ENCODE measurements at regions not wholly inside any gene's neighbourhood (a gene's known extent, or its start where the extent isn't known, plus 50 kb on each side); places are given as distances from the start of the nearest gene placed in this dataset.
"Not testable (repeated sequence)": the region's sequence is repeated elsewhere in the genome, so short reads cannot be mapped to it uniquely, and the experiment has no call there.

DNA sequence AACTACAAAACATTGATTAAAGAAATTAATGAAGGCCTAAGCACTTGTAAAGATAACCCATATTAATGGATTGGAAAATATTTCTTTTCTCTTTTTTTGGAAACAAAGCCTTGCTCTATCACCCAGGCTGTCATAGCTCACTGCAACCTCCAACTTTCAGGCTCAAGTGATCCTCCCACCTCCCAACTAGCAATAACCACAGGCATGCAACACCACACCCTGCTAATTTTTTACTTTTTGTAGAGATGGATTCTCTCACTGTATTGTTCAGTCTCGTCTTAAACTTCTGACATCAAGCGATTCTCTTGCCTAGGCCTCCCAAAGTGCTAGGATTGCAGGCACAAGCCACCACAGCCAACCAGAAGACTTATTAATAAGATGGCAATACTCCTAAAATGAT lies 73.4 kb upstream of the NDUFV2 start:
- Mint-ChIP-seq H3K36me3 (no peaks in the 10 kb centered on the region), H3K4me3 (no peak overlapping the region), H3K27ac (peak overlapping the region in 1 of 6 donors; percentile 31)

DNA sequence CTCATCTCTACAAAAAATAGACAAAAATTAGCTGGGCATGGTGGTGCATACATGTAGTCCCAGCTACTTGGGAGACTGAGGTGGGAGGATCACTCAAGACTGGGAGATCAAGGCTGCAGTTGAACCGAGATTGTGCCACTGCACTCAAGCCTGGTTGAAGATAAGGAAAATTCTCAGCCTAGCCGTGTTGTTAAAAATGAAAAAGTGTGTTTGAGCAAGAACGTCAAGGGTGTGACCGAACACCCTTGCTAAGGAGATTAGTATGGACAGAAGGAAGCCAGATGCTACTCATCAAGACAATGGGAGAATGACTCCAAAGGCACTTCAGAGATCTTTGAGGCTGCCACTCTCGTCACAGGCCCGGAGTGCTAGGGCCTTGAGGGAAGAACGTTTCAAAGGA lies 70.0 kb upstream of the NDUFV2 start:
- H3K27ac Mint-ChIP-seq: no peak overlapping the region
- H3K4me1 Mint-ChIP-seq: peaks cover 0 to 2% (median 0%) of the 10 kb centered on the region in 3 donors
- H3K27me3 Mint-ChIP-seq: peaks cover 0 to 1% (median under 1%) of the 10 kb centered on the region in 3 donors
- ATAC-seq (ENCODE audit: low read depth in 2 of 2) (no peak), DNase-seq (no peak)
- no peak overlapping the region for H3K4me3 Mint-ChIP-seq
- H3K36me3 Mint-ChIP-seq: no peaks in the 10 kb centered on the region
- H3K9me3 Mint-ChIP-seq: peaks cover 0 to 1% (median 0%) of the 10 kb centered on the region in 7 donors

More for the DNA sequence above, 73.4 kb upstream of the NDUFV2 start:
- Mint-ChIP-seq H3K4me1 (peaks cover 0 to 2% (median 0%) of the 10 kb centered on the region in 3 donors), H3K9me3 (no peaks in the 10 kb centered on the region), H3K27me3 (peaks cover 4 to 8% (median 5%) of the 10 kb centered on the region in 3 donors)
- DNase-seq (no peak), ATAC-seq (ENCODE audit: low read depth in 2 of 2) (no peak)

DNA sequence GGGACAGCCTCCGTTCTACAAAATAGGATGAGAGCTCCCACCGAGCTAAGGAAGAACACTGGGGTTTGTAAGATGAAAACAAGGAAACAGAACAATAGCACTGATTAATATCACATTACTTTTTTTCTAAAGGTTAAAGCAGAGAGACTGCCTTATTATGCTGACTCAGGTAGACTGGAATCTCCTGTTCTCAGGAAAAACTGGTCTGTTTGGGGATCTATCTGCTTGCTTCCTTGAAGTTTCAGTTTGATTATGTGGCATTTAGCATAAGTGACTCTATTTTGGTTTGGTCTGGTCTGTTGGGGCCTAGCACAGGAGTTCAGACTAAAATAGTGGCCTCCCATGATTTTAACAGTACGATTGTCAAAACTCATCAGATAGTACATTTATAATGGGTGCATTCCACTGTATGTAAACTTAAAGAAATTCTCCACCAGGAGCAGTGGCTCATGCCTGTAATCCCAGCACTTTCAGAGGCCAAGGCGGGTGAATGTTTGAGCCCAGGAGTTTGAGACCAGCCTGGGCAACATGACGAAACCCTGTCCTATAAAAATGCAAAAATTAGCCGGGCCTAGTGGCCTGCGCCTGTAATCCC lies 64.1 kb upstream of the NDUFV2 start:
- no peak overlapping the region for H3K4me3 Mint-ChIP-seq
- H3K9me3 Mint-ChIP-seq: peaks cover 0 to 1% (median 0%) of the 10 kb centered on the region in 7 donors
- H3K36me3 Mint-ChIP-seq: no peaks in the 10 kb centered on the region
- no peak for ATAC-seq (ENCODE audit: low read depth in 2 of 2)
- peak overlapping the region in 1 of 6 donors; percentile 24 for H3K27ac Mint-ChIP-seq
- DNase-seq: no peak
- no peaks in the 10 kb centered on the region for H3K4me1 Mint-ChIP-seq
- H3K27me3 Mint-ChIP-seq: peaks cover 0 to 8% (median 0%) of the 10 kb centered on the region in 3 donors

DNA sequence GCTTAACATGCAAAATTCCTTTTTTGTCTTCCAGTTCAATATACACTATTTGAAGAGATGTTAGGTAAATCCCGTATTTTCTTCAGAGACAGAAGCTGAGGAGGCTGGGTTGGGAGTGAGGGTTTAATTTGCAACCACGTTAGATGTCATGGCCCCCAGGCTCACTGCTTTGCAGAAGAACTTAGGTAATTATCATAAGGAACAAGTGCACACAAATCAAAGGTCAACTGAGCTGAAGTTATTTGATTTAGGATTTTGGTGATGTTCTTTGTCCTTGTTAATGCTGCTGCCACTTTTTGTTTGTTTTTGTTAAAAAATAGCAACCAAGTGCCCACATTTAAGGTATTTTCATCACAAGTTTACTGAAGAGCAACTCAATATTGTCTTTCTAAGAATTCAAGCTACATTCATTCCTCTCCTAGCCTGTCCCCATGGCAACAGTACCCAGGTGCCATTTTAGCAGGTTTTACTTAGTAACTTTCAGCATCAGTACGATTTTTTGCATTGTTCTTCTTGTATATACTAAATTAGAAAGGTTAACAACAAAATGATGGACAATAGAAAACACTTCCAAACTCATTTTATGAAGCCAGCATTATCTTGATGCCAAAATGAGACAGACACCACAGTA lies 62.9 kb upstream of the NDUFV2 start:
- Mint-ChIP-seq H3K9me3 (peaks cover 0 to 1% (median 0%) of the 10 kb centered on the region in 7 donors), H3K4me1 (no peaks in the 10 kb centered on the region), H3K4me3 (no peak overlapping the region), H3K27me3 (peaks cover 0 to 8% (median 3%) of the 10 kb centered on the region in 3 donors), H3K36me3 (no peaks in the 10 kb centered on the region), H3K27ac (no peak overlapping the region)
- no peak for DNase-seq
- no peak for ATAC-seq (ENCODE audit: low read depth in 2 of 2)

DNA sequence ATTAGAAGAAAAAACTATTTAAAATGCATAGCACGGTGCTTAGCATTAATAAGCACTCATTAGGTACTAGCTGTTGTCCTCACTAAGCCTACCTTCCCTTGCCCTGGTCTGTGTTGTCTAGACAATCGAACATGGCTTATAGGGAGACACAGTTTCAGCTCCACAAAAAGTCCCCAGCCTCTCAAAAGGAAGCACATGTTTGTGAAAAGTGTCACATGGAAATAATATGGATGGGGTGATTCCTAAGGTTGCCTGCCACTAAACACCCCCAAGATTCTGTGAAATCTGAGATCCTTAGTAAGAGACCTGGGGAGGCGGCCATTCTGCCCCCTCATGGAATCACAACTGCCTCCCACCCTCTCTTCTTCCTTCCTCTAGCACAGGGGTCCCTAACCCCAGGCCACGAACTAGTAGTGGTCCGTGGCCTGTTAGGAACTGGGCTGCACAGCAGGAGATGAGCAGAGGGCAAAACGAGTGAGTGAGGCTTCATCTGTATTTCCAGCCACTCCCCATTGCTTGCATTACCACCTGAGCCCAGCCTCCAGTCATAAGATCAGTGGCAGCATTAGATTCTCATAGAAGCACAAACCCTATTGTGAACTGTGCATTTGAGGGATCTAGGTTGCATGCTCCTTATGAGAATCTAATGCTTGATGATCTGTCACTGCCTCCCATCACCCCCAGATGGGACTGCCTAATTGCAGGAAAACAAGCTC lies 59.6 kb upstream of the NDUFV2 start:
- ATAC-seq (ENCODE audit: low read depth in 2 of 2) (no peak), DNase-seq (no peak)
- Mint-ChIP-seq H3K4me1 (no peaks in the 10 kb centered on the region), H3K27ac (no peak overlapping the region), H3K27me3 (peaks cover 0 to 8% (median 6%) of the 10 kb centered on the region in 3 donors), H3K4me3 (no peak overlapping the region), H3K9me3 (peaks cover 0 to 2% (median 0%) of the 10 kb centered on the region in 7 donors), H3K36me3 (no peaks in the 10 kb centered on the region)

DNA sequence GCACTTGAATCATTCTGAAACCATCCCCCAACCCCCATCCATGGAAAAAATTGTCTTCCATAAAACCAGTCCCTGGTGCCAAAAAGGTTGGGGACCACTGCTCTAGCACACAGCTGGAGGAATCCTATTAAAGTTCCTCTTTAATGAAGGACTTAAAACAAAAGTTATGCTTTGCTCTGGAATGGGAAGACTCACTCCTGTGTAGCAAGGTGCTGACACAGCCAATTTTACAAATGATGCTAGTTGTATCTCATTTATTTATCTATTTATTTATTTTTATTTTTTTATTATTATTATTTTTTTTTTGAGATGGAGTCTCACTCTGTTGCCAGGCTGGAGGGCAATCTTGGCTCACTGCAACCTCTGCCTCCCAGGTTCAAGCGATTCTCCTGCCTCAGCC lies 58.9 kb upstream of the NDUFV2 start:
- ATAC-seq (ENCODE audit: low read depth in 2 of 2): no peak
- DNase-seq: no peak
- Mint-ChIP-seq H3K9me3 (peaks cover 0 to 2% (median 0%) of the 10 kb centered on the region in 7 donors), H3K4me3 (no peak overlapping the region), H3K27me3 (peaks cover 0 to 8% (median 6%) of the 10 kb centered on the region in 3 donors), H3K4me1 (no peaks in the 10 kb centered on the region), H3K27ac (no peak overlapping the region), H3K36me3 (no peaks in the 10 kb centered on the region)

DNA sequence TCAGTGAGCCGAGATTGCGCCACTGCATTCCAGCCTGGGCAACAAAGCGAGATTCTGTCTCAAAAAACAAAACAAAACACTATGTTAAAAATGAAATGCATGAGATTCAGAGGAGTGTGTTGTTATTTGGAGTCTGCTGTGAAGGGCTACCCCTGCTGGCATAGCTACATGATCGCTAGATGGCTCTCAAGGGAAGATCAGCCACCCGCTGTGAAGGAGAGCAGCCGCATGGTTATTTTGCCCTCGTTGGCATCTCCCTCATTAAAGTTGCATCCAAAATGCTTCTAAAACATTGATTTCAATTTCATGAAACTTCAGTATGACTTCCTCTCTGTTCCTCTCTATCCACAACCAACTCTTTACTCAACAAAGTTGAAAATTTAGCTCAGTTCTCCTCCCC lies 54.8 kb upstream of the NDUFV2 start:
- H3K4me3 Mint-ChIP-seq: no peak overlapping the region
- ATAC-seq (ENCODE audit: low read depth in 2 of 2) (no peak), DNase-seq (no peak)
- no peak overlapping the region for H3K27ac Mint-ChIP-seq
- H3K36me3 Mint-ChIP-seq: peaks cover 4 to 16% of the 10 kb centered on the region in 2 donors
- H3K27me3 Mint-ChIP-seq: peaks cover 0 to 6% (median 0%) of the 10 kb centered on the region in 3 donors
- peaks cover 0 to 25% (median 22%) of the 10 kb centered on the region in 7 donors for H3K9me3 Mint-ChIP-seq
- no peaks in the 10 kb centered on the region for H3K4me1 Mint-ChIP-seq

DNA sequence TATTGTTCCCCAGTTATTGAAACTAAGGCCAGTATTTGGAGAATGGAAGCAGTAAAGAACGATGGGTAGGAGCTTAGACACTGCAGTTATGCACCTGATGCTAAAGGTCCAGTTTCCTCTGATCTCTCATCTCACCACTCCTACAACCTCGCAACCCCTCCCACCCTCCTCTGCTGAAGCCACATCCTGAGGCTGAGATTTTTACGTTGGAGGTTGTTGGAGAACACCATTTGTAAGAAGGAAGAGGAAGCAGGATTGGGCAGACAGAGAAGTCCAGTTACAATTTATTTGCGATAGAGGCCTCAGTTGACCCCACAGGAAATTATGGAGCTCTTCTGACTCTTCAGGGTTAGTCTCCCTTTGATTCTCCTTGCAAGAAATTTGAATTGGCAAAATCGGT lies 54.3 kb upstream of the NDUFV2 start:
- H3K4me1 Mint-ChIP-seq: no peaks in the 10 kb centered on the region
- peaks cover 4 to 16% of the 10 kb centered on the region in 2 donors for H3K36me3 Mint-ChIP-seq
- no peak overlapping the region for H3K27ac Mint-ChIP-seq
- ATAC-seq (ENCODE audit: low read depth in 2 of 2) (no peak), DNase-seq (no peak)
- peaks cover 0 to 31% (median 22%) of the 10 kb centered on the region in 7 donors for H3K9me3 Mint-ChIP-seq
- H3K27me3 Mint-ChIP-seq: peaks cover 0 to 6% (median 0%) of the 10 kb centered on the region in 3 donors
- H3K4me3 Mint-ChIP-seq: no peak overlapping the region

DNA sequence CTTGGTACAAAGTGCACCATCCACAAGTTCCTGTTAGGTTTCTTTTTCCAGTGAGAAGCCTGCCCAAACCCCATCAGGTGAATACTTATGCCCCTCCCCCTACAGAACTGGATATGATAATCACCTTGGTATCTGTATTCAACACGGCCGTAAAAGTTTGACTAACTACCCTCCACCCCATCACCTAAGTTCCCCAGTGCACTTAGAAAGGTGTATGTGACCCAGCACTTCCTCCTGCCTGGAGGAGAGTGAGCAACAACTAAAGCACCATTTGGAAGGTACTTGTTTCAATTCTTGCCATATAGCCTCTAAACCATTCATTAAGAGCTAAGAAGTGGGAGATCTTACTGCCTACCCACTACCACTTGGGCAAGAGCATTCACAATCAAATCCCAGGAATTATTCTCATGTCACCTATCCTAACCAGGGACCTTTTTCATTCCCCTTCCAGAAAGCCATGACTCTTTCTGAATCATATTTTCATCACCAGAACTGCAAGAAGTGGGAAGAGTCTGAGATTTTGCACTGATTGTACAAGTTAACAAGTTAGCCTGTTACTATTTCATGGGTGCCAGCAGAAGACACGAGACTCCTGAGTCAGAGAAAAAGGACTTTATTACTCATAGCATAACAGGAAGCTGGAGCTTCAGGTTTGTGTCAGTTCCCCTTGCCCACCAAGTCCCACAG lies 53.5 kb upstream of the NDUFV2 start:
- Mint-ChIP-seq H3K9me3 (peaks cover 0 to 33% (median 22%) of the 10 kb centered on the region in 7 donors), H3K4me3 (no peak overlapping the region), H3K36me3 (peaks cover 4 to 16% of the 10 kb centered on the region in 2 donors), H3K27ac (no peak overlapping the region), H3K4me1 (no peaks in the 10 kb centered on the region), H3K27me3 (peaks cover 0 to 6% (median 0%) of the 10 kb centered on the region in 3 donors)
- ATAC-seq (ENCODE audit: low read depth in 2 of 2) (no peak), DNase-seq (no peak)

DNA sequence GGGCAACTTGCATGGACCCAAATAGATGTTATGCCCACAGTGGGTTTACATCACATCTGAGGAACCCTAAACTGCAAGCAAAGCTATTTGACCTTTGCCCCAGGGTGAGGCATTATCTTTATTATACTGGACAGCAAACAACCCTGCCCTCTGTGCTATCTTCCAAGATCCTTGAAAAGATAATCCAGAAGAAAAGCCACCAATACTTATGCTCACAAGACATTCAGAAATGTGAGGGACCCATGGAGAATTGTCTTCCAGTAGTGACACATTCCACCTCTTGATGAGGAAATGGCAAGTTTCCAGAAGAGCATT lies 53.0 kb upstream of the NDUFV2 start:
- ATAC-seq (ENCODE audit: low read depth in 2 of 2): no peak
- no peak for DNase-seq
- H3K27ac Mint-ChIP-seq: no peak overlapping the region
- H3K4me1 Mint-ChIP-seq: no peaks in the 10 kb centered on the region
- peaks cover 0 to 33% (median 22%) of the 10 kb centered on the region in 7 donors for H3K9me3 Mint-ChIP-seq
- H3K4me3 Mint-ChIP-seq: no peak overlapping the region
- H3K36me3 Mint-ChIP-seq: peaks cover 4 to 16% of the 10 kb centered on the region in 2 donors
- H3K27me3 Mint-ChIP-seq: peaks cover 0 to 4% (median 0%) of the 10 kb centered on the region in 3 donors

DNA sequence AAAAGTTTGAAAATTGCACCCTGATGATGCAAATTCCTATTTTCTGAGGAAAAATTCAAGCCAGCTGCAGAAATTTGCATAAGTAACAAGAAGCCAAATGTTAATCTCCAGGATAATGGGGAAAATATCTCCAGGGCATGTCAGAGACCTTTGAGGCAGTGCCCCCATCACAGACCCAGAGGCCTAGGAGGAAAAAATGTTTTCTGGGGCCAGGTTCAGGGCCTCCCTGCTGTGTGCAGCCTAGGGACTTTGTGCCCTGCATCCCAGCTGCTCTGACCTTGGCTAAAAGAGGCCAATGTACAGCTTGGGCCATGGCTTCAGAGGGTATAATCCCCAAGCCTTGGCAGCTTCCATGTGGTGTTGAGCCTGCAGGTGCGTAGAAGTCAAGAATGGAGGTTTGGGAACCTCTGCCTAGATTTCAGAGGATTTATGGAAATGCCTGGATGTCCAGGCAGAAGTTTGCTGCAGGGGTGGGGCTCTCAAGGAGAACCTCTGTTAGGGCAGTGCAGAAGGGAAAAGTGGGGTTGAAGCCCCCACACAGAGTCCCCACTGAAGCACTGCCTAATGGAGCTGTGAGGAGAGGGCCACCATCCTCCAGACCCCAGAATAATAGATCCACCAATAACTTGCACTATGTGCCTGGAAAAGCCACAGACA lies 51.7 kb upstream of the NDUFV2 start:
- not testable (repeated sequence) for H3K27me3 Mint-ChIP-seq; H3K4me3 Mint-ChIP-seq; ATAC-seq (ENCODE audit: low read depth in 2 of 2); DNase-seq; H3K27ac Mint-ChIP-seq; H3K4me1 Mint-ChIP-seq
- Mint-ChIP-seq H3K36me3 (peaks cover 4 to 16% of the 10 kb centered on the region in 2 donors), H3K9me3 (peaks cover 0 to 33% (median 22%) of the 10 kb centered on the region in 7 donors)
